ENCODE measurements at regions not wholly inside any gene's neighbourhood (a gene's known extent, or its start where the extent isn't known, plus 50 kb on each side); places are given as distances from the start of the nearest gene placed in this dataset.

GRCh38 chr16:73116576-73116975 is 68.6 kb upstream of the ZFHX3 start:
- Histone ChIP-seq H3K4me1 (ENCODE audit: control insufficient read depth in 1 of 2, insufficient read depth in 2 of 2, low read length in 2 of 2) (no peaks in the 10 kb centered on the region), H2AFZ (ENCODE audit: low read depth, low read length, poor library complexity, severe bottlenecking) (no peak overlapping the region), H3K36me3 (ENCODE audit: control insufficient read depth in 1 of 2, insufficient read depth in 2 of 2, low read length in 2 of 2) (no peaks in the 10 kb centered on the region), H3K9ac (ENCODE audit: low read length) (no peak overlapping the region), H4K20me1 (ENCODE audit: insufficient read depth) (no peaks in the 10 kb centered on the region), H3K9me2 (ENCODE audit: insufficient read depth) (no peaks in the 10 kb centered on the region), H3K79me2 (ENCODE audit: insufficient read depth, low read length) (no peaks in the 10 kb centered on the region), H3K4me2 (ENCODE audit: low read length) (no peak overlapping the region), H3K4me3 (replicated peaks in 1 of 2; ENCODE audit: low read depth in 1 of 2, low read length in 2 of 2) (no peak overlapping the region), H3K27ac (ENCODE audit: low read depth, low read length) (no peak overlapping the region), H3K27me3 (ENCODE audit: insufficient read depth, low read length) (no peaks in the 10 kb centered on the region), H3K9me3 (ENCODE audit: control insufficient read depth in 1 of 2, insufficient read depth in 1 of 2, low read depth in 1 of 2, low read length in 2 of 2) (no peaks in the 10 kb centered on the region)
- intact Hi-C loops (cut with micrococcal nuclease): no loop called here
- CTCF ChIA-PET: no interaction called here
- ATAC-seq (no peak), DNase-seq (ENCODE audit: low read depth, low spot score) (no peak)
- TF ChIP-seq, protein P1, sequence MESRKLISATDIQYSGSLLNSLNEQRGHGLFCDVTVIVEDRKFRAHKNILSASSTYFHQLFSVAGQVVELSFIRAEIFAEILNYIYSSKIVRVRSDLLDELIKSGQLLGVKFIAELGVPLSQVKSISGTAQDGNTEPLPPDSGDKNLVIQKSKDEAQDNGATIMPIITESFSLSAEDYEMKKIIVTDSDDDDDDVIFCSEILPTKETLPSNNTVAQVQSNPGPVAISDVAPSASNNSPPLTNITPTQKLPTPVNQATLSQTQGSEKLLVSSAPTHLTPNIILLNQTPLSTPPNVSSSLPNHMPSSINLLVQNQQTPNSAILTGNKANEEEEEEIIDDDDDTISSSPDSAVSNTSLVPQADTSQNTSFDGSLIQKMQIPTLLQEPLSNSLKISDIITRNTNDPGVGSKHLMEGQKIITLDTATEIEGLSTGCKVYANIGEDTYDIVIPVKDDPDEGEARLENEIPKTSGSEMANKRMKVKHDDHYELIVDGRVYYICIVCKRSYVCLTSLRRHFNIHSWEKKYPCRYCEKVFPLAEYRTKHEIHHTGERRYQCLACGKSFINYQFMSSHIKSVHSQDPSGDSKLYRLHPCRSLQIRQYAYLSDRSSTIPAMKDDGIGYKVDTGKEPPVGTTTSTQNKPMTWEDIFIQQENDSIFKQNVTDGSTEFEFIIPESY (IDR thresholded peaks at IDR 0.05; ENCODE audit: extremely low read depth, insufficient replicate concordance, low read length): no peak
- no peak for TF ChIP-seq YY1 (IDR thresholded peaks at IDR 0.05; ENCODE audit: extremely low read depth, insufficient replicate concordance, low read depth, low read length)
- TF ChIP-seq SIN3A (IDR thresholded peaks at IDR 0.05; ENCODE audit: low read depth): no peak
- no peak for TF ChIP-seq TCF7L2 (IDR thresholded peaks at IDR 0.05; ENCODE audit: borderline replicate concordance, extremely low read depth, insufficient read depth, insufficient read length)
- TF ChIP-seq EZH2phosphoT487 (IDR thresholded peaks at IDR 0.05; ENCODE audit: borderline replicate concordance): no peak
- TF ChIP-seq FOSL1 (IDR thresholded peaks at IDR 0.05; ENCODE audit: low read depth): no peak
- no peak for TF ChIP-seq ELF1 (IDR thresholded peaks at IDR 0.05; ENCODE audit: borderline replicate concordance, low read depth)
- no peak for TF ChIP-seq POLR2A (IDR thresholded peaks at IDR 0.05; ENCODE audit: borderline replicate concordance, extremely low read depth, insufficient read depth, insufficient read length)
- no peak for TF ChIP-seq REST (IDR thresholded peaks at IDR 0.05; ENCODE audit: low read depth)
- POLR2A ChIA-PET: no interaction called here
- RAD21 ChIA-PET (ENCODE audit: low non-redundant PET in 1 of 2, low total read pairs in 2 of 2, uncharacterized antibody in 2 of 2, unreplicated experiment in 2 of 2): no interaction called here
- no TSS peak for BruUV-seq (replicated peaks)
